ENCODE measurements at regions not wholly inside any gene's neighbourhood (a gene's known extent, or its start where the extent isn't known, plus 50 kb on each side); places are given as distances from the start of the nearest gene placed in this dataset.

GRCh38 chr3:18790384-18790783 lies 357.9 kb upstream of the KCNH8 start:
- no peak for TF ChIP-seq CTCF (optimal IDR thresholded peaks at IDR 0.05 in 1 of 3, IDR thresholded peaks at IDR 0.05 in 1 of 3, conservative IDR thresholded peaks at IDR 0.05 in 1 of 3; ENCODE audit: extremely low read depth in 1 of 3, insufficient read depth in 2 of 3, low read length in 3 of 3)
- no peak for TF ChIP-seq EZH2 (IDR thresholded peaks at IDR 0.05; ENCODE audit: low read length)

Measured in keratinocyte (primary cell).